Naive thymus-derived CD4-positive, alpha-beta T cell (primary cell): ENCODE measurements at regions not wholly inside any gene's neighbourhood (a gene's known extent, or its start where the extent isn't known, plus 50 kb on each side); places are given as distances from the start of the nearest gene placed in this dataset.

Source experiments
- ATAC-seq: fragments of 150-1000 bp; cut with Tn5 transposase; 2 replicates; pipeline ENCODE4 v1.10.0; 2021; ENCODE audit warnings: mild to moderate bottlenecking, moderate library complexity
- CTCF ChIA-PET: fragments of 350-600 bp; sonication (Branson Sonifier 250); formaldehyde crosslinking; loops from one replicate; lab custom pipeline; 2021; ENCODE audit warnings: antibody characterized with exemption; lab: Charles Lee
- POLR2A ChIA-PET: fragments of 350-600 bp; sonication (Branson Sonifier 250); formaldehyde crosslinking; loops from one replicate; lab custom pipeline; 2021; ENCODE audit warnings: antibody characterized with exemption, inconsistent platforms; lab: Charles Lee
- DNase-seq, 9 donors: peaks; one replicate each; pipeline versions ENCODE4 v3.0.0 to v3.0.0-alpha.2; 2020 to 2022; ENCODE audit warnings: mixed read lengths in 1 of 9
- H3K27ac ChIP-seq: one replicate; pipeline ENCODE4 v1.7.0; 2013; ENCODE audit warnings: mild to moderate bottlenecking, low read depth, low read length, moderate library complexity
- H3K27me3 ChIP-seq, 2 donors: one replicate each; pipeline ENCODE4 v1.7.0; 2013; ENCODE audit warnings: low read length in 2 of 2, mild to moderate bottlenecking in 2 of 2, moderate library complexity in 2 of 2; ENCODE audit not compliant: control insufficient read depth in 2 of 2, insufficient read depth in 2 of 2
- H3K36me3 ChIP-seq, 3 experiments: 1 replicate in 2 of 3; 2 replicates in 1 of 3; pipeline ENCODE4 v1.7.0; 2013; ENCODE audit warnings: low read length in 3 of 3, mild to moderate bottlenecking in 3 of 3, moderate library complexity in 1 of 3; ENCODE audit not compliant: insufficient read depth in 3 of 3, control insufficient read depth in 2 of 3
- H3K4me1 ChIP-seq, 2 donors: one replicate each; pipeline ENCODE4 v1.7.0; 2013; ENCODE audit warnings: low read length in 2 of 2, mild to moderate bottlenecking in 2 of 2, moderate library complexity in 1 of 2; ENCODE audit not compliant: control insufficient read depth in 2 of 2, insufficient read depth in 2 of 2
- H3K4me3 ChIP-seq: 2 replicates; pipeline ENCODE4 v1.7.0; 2013; ENCODE audit warnings: mild to moderate bottlenecking, low read length
- H3K9me3 ChIP-seq, 3 experiments: 1 replicate in 2 of 3; 2 replicates in 1 of 3; pipeline ENCODE4 v1.7.0; 2013; ENCODE audit warnings: low read length in 3 of 3; ENCODE audit not compliant: control insufficient read depth in 2 of 3
- H3K27ac Mint-ChIP-seq, 9 donors: one replicate each; pipeline ENCODE4 v1.8.0; 2020 to 2022; ENCODE audit warnings: mixed read lengths in 9 of 9, mild to moderate bottlenecking in 8 of 9, moderate library complexity in 5 of 9, inconsistent platforms in 2 of 9
- H3K27me3 Mint-ChIP-seq, 5 donors: one replicate each; pipeline ENCODE4 v1.8.0; 2021 to 2022; ENCODE audit warnings: mixed read lengths in 5 of 5, mild to moderate bottlenecking in 1 of 5
- H3K36me3 Mint-ChIP-seq, 5 donors: one replicate each; pipeline ENCODE4 v1.8.0; 2020 to 2022; ENCODE audit warnings: mixed read lengths in 5 of 5, mild to moderate bottlenecking in 3 of 5, inconsistent platforms in 1 of 5
- H3K4me1 Mint-ChIP-seq, 7 donors: one replicate each; pipeline ENCODE4 v1.8.0; 2020 to 2022; ENCODE audit warnings: mixed read lengths in 7 of 7, mild to moderate bottlenecking in 3 of 7, inconsistent platforms in 1 of 7
- H3K4me3 Mint-ChIP-seq, 10 donors: one replicate each; pipeline ENCODE4 v1.8.0; 2020 to 2022; ENCODE audit warnings: mild to moderate bottlenecking in 10 of 10, mixed read lengths in 10 of 10, moderate library complexity in 6 of 10, inconsistent platforms in 2 of 10
- H3K9me3 Mint-ChIP-seq, 11 donors: one replicate each; pipeline ENCODE4 v1.8.0; 2020 to 2022; ENCODE audit warnings: mixed read lengths in 11 of 11, mild to moderate bottlenecking in 4 of 11, inconsistent platforms in 1 of 11, moderate library complexity in 1 of 11
- intact Hi-C, 2 donors: fragments of 100-400 bp; cut with micrococcal nuclease; formaldehyde crosslinking; loops; one replicate each; pipeline ENCODE4 v1.15.1; 2023

- Mint-ChIP-seq H3K27ac (no peak overlapping the region), H3K9me3 (peaks cover 0 to 7% (median 0%) of the 10 kb centered on the region in 11 donors)
Observed at GRCh38 chr4:100806988-100807387, 289.2 kb upstream of the EMCN start.

DNA sequence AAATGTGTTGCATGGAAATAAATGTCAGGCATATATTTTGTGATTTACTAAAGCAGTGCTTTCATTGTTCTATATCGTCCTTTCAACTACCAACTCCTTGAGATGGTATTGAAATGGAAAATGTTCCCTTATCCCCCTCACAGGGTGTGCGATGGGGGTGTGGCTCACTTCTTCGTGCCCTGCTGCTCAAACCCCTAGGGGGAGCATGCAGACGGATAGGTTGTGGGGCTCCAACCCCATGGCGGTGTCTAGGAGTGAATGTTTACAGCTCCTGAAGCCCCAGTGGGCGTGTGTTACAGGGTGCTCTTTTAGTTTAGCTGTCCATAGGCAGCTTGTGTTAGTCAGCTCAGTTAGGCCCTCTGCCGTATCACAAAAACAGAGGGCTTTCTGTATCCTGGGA lies 287.7 kb upstream of the EMCN start:
- H3K27ac Mint-ChIP-seq = no peak overlapping the region
- ATAC-seq = no peak
- no peak for DNase-seq
- CTCF ChIA-PET = no interaction called here
- no peaks in the 10 kb centered on the region for H3K4me1 Mint-ChIP-seq
- Histone ChIP-seq H3K27ac (no peak overlapping the region), H3K36me3 (no peaks in the 10 kb centered on the region), H3K27me3 (no peaks in the 10 kb centered on the region), H3K4me1 (no peaks in the 10 kb centered on the region), H3K9me3 (no peaks in the 10 kb centered on the region), H3K4me3 (no peak overlapping the region)
- POLR2A ChIA-PET = interaction anchor here (0.7 kb wide), 1 partner anchor 419 kb away, joined by 3 read pairs; no protein-coding TSS in a partner anchor
- intact Hi-C loops = no loop called here
- H3K36me3 Mint-ChIP-seq = no peaks in the 10 kb centered on the region
- H3K27me3 Mint-ChIP-seq = peaks cover 0 to 2% (median 0%) of the 10 kb centered on the region in 5 donors
- H3K9me3 Mint-ChIP-seq = peaks cover 0 to 7% (median 0%) of the 10 kb centered on the region in 11 donors
- no peak overlapping the region for H3K4me3 Mint-ChIP-seq

More at GRCh38 chr4:100806988-100807387, 289.2 kb upstream of the EMCN start:
- H3K4me3 Mint-ChIP-seq = no peak overlapping the region
- no peaks in the 10 kb centered on the region for H3K4me1 ChIP-seq
- no peaks in the 10 kb centered on the region for H3K4me1 Mint-ChIP-seq
- no peak for ATAC-seq
- no peaks in the 10 kb centered on the region for H3K36me3 Mint-ChIP-seq
- H3K36me3 ChIP-seq = no peaks in the 10 kb centered on the region
- ChIA-PET CTCF (no interaction called here), POLR2A (no interaction called here)
- H3K9me3 ChIP-seq = no peaks in the 10 kb centered on the region
- no peak overlapping the region for H3K27ac ChIP-seq
- H3K27me3 Mint-ChIP-seq = peaks cover 0 to 2% (median 0%) of the 10 kb centered on the region in 5 donors
- no peak overlapping the region for H3K4me3 ChIP-seq
- intact Hi-C loops = no loop called here
- H3K27me3 ChIP-seq = no peaks in the 10 kb centered on the region
- DNase-seq = no peak

GRCh38 chr4:100804576-100805360 lies 286.9 kb upstream of the EMCN start:
- no peak for ATAC-seq
- Mint-ChIP-seq H3K4me1 (no peaks in the 10 kb centered on the region), H3K9me3 (peaks cover 0 to 7% (median 0%) of the 10 kb centered on the region in 11 donors), H3K36me3 (no peaks in the 10 kb centered on the region), H3K27ac (no peak overlapping the region), H3K4me3 (no peak overlapping the region), H3K27me3 (peaks cover 0 to 5% (median 2%) of the 10 kb centered on the region in 5 donors)
- Histone ChIP-seq H3K27me3 (no peaks in the 10 kb centered on the region), H3K27ac (no peak overlapping the region), H3K4me1 (no peaks in the 10 kb centered on the region), H3K36me3 (no peaks in the 10 kb centered on the region), H3K4me3 (no peak overlapping the region), H3K9me3 (no peaks in the 10 kb centered on the region)
- intact Hi-C loops = no loop called here
- no peak for DNase-seq
- POLR2A ChIA-PET = interaction anchor here (0.6 kb wide), 1 partner anchor 1200 kb away, joined by 3 read pairs; no protein-coding TSS in a partner anchor
- CTCF ChIA-PET = no interaction called here

DNA sequence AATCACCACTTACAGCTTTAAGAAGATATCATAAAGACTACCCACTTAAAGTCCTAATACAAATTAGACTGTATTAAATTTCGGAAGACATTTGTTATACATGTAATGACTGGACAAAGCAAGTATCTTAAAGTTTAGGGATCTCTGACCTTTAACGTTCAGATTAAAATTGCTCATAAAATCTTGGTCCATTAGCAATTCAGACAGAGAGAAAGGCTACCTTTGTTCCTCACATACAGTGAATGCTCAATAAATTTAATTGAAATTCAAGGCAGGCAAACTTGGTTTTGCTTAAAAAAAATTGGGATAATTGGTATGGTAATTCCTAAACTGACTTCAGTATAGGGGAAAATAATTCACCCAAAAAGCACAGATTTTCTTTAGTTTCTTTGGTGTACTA lies 285.9 kb upstream of the EMCN start:
- H3K4me3 Mint-ChIP-seq = no peak overlapping the region
- Histone ChIP-seq H3K36me3 (no peaks in the 10 kb centered on the region), H3K4me3 (no peak overlapping the region), H3K27ac (no peak overlapping the region), H3K9me3 (no peaks in the 10 kb centered on the region), H3K27me3 (no peaks in the 10 kb centered on the region), H3K4me1 (no peaks in the 10 kb centered on the region)
- no peaks in the 10 kb centered on the region for H3K4me1 Mint-ChIP-seq
- no peaks in the 10 kb centered on the region for H3K36me3 Mint-ChIP-seq
- no peak for DNase-seq
- POLR2A ChIA-PET = no interaction called here
- intact Hi-C loops = no loop called here
- peaks cover 0 to 7% (median 0%) of the 10 kb centered on the region in 11 donors for H3K9me3 Mint-ChIP-seq
- H3K27me3 Mint-ChIP-seq = peaks cover 0 to 5% (median 2%) of the 10 kb centered on the region in 5 donors
- H3K27ac Mint-ChIP-seq = no peak overlapping the region
- CTCF ChIA-PET = no interaction called here
- ATAC-seq = no peak

DNA sequence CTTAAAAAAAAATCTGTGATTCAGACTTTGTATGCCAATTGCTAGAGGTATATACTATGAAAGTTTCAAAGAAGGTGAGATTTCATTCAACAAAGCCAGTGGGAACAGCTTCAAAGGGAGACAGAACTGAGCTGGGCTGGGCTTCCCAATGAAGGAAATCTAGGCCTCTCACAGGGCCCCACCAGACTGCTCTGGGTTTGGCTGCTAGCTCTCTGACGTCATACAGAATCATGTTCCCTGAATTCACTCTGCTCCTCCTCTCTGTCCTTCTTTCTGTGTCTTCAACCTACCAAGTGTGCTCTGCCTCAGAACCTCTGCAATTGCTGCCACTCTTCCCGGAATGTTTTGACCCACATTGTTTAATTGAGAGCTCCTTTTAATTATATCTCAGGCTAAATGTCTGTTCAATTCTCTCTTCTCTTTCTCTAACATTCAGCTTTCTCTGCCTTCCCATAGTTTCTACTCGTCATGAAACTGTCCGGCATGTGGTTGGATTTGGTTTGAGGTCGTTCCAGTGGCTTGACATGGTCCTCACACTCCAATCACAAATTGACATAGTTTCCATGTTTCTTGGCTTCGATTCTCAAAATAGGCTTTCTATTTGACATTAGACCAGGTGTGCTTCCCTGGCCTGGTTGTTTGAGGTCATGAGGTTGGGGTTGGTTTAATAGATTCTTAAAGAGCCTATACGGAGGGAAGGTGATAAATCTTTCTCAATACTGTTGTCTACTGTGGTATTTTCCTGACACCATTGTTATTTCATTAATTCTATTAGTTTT lies 282.1 kb upstream of the EMCN start:
- H3K4me1 Mint-ChIP-seq = no peaks in the 10 kb centered on the region
- H3K4me3 Mint-ChIP-seq = no peak overlapping the region
- H3K36me3 ChIP-seq = no peaks in the 10 kb centered on the region
- no peaks in the 10 kb centered on the region for H3K4me1 ChIP-seq
- ChIA-PET POLR2A (no interaction called here), CTCF (no interaction called here)
- no peak overlapping the region for H3K27ac ChIP-seq
- intact Hi-C loops = no loop called here
- peaks cover 0 to 7% (median 0%) of the 10 kb centered on the region in 11 donors for H3K9me3 Mint-ChIP-seq
- DNase-seq = no peak
- ATAC-seq = no peak
- H3K27me3 Mint-ChIP-seq = peaks cover 0 to 9% (median 4%) of the 10 kb centered on the region in 5 donors
- H3K27ac Mint-ChIP-seq = no peak overlapping the region
- no peak overlapping the region for H3K4me3 ChIP-seq
- no peaks in the 10 kb centered on the region for H3K36me3 Mint-ChIP-seq
- no peaks in the 10 kb centered on the region for H3K9me3 ChIP-seq
- no peaks in the 10 kb centered on the region for H3K27me3 ChIP-seq

DNA sequence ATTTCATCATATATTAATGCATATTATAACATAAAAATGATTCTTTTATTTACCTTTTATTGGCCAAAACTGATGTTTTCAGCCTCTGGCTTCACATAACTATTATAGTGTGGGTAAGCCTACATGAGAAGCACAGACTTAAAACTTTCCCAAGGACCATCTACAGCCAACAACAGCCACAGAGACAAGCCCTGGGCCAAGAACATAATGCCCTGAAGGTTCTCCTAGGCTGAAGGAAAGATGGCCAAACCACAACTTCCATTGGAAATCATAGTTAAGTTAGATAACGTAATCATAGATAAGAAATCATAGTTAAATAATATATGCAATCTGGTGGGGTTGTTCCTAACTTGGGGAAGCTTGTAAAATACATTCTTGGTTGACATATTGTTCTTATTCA lies 280.0 kb upstream of the EMCN start:
- ATAC-seq (no peak), DNase-seq (no peak)
- H3K27me3 Mint-ChIP-seq = peaks cover 0 to 9% (median 4%) of the 10 kb centered on the region in 5 donors
- Histone ChIP-seq H3K27me3 (no peaks in the 10 kb centered on the region), H3K9me3 (no peaks in the 10 kb centered on the region), H3K4me1 (no peaks in the 10 kb centered on the region), H3K27ac (no peak overlapping the region), H3K4me3 (no peak overlapping the region), H3K36me3 (no peaks in the 10 kb centered on the region)
- no peaks in the 10 kb centered on the region for H3K4me1 Mint-ChIP-seq
- ChIA-PET CTCF (no interaction called here), POLR2A (no interaction called here)
- peaks cover 0 to 7% (median 0%) of the 10 kb centered on the region in 11 donors for H3K9me3 Mint-ChIP-seq
- H3K4me3 Mint-ChIP-seq = no peak overlapping the region
- no peak overlapping the region for H3K27ac Mint-ChIP-seq
- no peaks in the 10 kb centered on the region for H3K36me3 Mint-ChIP-seq
- intact Hi-C loops = no loop called here
